Peyer's patch (tissue), 4 donors: ENCODE measurements at regions not wholly inside any gene's neighbourhood (a gene's known extent, or its start where the extent isn't known, plus 50 kb on each side); places are given as distances from the start of the nearest gene placed in this dataset.

Experiments
- POLR2A ChIP-seq, 2 donors: fragments of 450-650 bp; IDR thresholded peaks; one replicate each; pipeline ENCODE4 v1.5.1; 2017; ENCODE audit warnings: antibody characterized with exemption in 2 of 2, mild to moderate bottlenecking in 2 of 2, moderate library complexity in 2 of 2
- TF ChIP-seq, protein P1 (sequence below), 6 experiments: fragments of 450-650 bp in 4 of 6; fragments of 200-600 bp in 2 of 6; sonication (generic) in 1 of 6; IDR thresholded peaks; one replicate each; pipeline ENCODE4 v1.5.1; 2017 to 2019; ENCODE audit warnings: antibody characterized with exemption in 6 of 6, mild to moderate bottlenecking in 3 of 6, moderate library complexity in 1 of 6

DNA sequence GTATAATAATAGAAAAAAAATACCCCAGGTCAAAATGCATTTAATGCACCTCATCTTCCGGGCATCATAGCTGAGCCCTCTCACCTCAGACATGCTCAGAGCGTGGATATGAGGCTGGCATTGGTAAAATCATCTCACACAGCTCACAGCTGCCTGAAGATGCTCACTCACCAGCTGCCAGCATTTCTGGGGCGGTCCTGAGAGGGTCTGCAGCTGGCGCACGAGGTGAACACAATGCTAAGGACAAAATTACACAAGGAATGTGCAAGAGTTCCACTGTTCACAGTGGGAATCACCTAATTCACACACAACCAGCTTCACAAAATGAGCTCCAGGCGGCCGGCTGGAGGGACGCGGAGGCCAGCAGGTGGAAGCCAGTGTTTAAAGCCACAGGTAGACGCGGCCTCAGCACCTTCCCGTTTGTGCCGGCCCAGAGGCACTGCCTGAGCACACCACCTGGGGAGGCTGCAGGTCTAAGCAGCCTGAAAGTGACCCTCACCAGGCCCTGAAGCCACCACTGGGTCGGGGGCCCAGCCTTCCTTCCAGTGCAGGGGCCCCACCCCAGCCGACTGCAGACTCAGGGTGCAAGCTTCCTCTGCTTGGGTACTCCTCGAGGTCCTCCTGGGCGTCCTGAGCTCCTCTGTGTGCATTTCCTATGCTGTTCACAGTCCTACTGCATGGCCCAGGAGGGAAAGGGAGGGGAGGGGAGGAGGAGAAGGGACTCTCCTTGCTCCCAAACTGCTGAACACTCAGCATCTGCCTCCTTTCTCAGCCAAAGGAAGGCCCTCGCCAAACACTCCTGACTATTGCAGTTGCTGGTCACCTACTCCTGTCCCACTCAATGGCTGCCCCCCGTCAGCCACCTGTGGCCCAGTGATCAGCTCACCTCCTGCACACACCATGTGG is 61.2 kb upstream of the FAM20C start:
- TF ChIP-seq, protein P1, sequence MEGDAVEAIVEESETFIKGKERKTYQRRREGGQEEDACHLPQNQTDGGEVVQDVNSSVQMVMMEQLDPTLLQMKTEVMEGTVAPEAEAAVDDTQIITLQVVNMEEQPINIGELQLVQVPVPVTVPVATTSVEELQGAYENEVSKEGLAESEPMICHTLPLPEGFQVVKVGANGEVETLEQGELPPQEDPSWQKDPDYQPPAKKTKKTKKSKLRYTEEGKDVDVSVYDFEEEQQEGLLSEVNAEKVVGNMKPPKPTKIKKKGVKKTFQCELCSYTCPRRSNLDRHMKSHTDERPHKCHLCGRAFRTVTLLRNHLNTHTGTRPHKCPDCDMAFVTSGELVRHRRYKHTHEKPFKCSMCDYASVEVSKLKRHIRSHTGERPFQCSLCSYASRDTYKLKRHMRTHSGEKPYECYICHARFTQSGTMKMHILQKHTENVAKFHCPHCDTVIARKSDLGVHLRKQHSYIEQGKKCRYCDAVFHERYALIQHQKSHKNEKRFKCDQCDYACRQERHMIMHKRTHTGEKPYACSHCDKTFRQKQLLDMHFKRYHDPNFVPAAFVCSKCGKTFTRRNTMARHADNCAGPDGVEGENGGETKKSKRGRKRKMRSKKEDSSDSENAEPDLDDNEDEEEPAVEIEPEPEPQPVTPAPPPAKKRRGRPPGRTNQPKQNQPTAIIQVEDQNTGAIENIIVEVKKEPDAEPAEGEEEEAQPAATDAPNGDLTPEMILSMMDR (IDR thresholded peaks at IDR 0.05): no peak
- no peak for TF ChIP-seq POLR2A (IDR thresholded peaks at IDR 0.05)
